Hepatocyte (in vitro differentiated cells): ENCODE measurements at regions not wholly inside any gene's neighbourhood (a gene's known extent, or its start where the extent isn't known, plus 50 kb on each side); places are given as distances from the start of the nearest gene placed in this dataset.

ENCODE experiments used
- DNase-seq: peaks from one replicate; pipeline ENCODE4 v3.0.0-alpha.2; 2016; ENCODE audit warnings: low spot score
- H2AFZ ChIP-seq: fragments of 200-600 bp; sonication (generic); 2 replicates; pipeline ENCODE4 v1.6.0; 2016; ENCODE audit warnings: antibody characterized with exemption, mild to moderate bottlenecking
- H3K27ac ChIP-seq: fragments of 200-600 bp; sonication (generic); 2 replicates; pipeline ENCODE4 v1.5.1; 2016; ENCODE audit warnings: mild to moderate bottlenecking
- H3K27me3 ChIP-seq: fragments of 200-600 bp; sonication (generic); 2 replicates; pipeline ENCODE4 v1.6.1; 2016
- H3K36me3 ChIP-seq: fragments of 200-600 bp; sonication (generic); replicated peaks from 2 replicates; pipeline ENCODE4 v1.5.1; 2016; ENCODE audit warnings: low read depth; ENCODE audit not compliant: insufficient read depth
- H3K4me1 ChIP-seq: fragments of 200-600 bp; sonication (generic); 2 replicates; pipeline ENCODE4 v1.5.1; 2016; ENCODE audit warnings: mild to moderate bottlenecking, moderate library complexity; ENCODE audit not compliant: insufficient read depth
- H3K4me2 ChIP-seq: fragments of 200-600 bp; sonication (generic); 2 replicates; pipeline ENCODE4 v1.6.0; 2016
- H3K4me3 ChIP-seq: fragments of 200-600 bp; sonication (generic); 2 replicates; pipeline ENCODE4 v1.5.1; 2016; ENCODE audit warnings: mild to moderate bottlenecking
- H3K79me2 ChIP-seq: fragments of 200-600 bp; sonication (generic); 2 replicates; pipeline ENCODE4 v1.6.0; 2017; ENCODE audit warnings: mild to moderate bottlenecking
- H3K9me2 ChIP-seq: fragments of 200-600 bp; sonication (generic); replicated peaks from 2 replicates; pipeline ENCODE4 v1.6.0; 2017; ENCODE audit warnings: mild to moderate bottlenecking; ENCODE audit not compliant: insufficient read depth
- H3K9me3 ChIP-seq: fragments of 200-600 bp; sonication (generic); 2 replicates; pipeline ENCODE4 v1.5.1; 2016; ENCODE audit warnings: low read depth, mild to moderate bottlenecking
- H4K20me1 ChIP-seq: fragments of 200-600 bp; sonication (generic); 2 replicates; pipeline ENCODE4 v1.6.0; 2016; ENCODE audit warnings: mild to moderate bottlenecking; ENCODE audit not compliant: insufficient read depth, poor library complexity, severe bottlenecking
- EZH2 ChIP-seq: fragments of 200-600 bp; sonication (generic); IDR thresholded peaks from 2 replicates; pipeline ENCODE4 v1.6.1; 2016; ENCODE audit warnings: antibody characterized with exemption, mild to moderate bottlenecking, borderline replicate concordance
- EZH2phosphoT487 ChIP-seq: fragments of 200-600 bp; sonication (generic); IDR thresholded peaks from one replicate; pipeline ENCODE4 v1.6.1; 2018; ENCODE audit warnings: antibody characterized with exemption, mild to moderate bottlenecking, low read depth, moderate library complexity; ENCODE audit not compliant: unreplicated experiment, severe bottlenecking
- WGBS: methylation state at CpG from one replicate; pipeline ENCODE4 v1.1.6; 2016; ENCODE audit warnings: low lambda C conversion rate; ENCODE audit errors: missing lambda C conversion rate; 5-methylcytosine and 5-hydroxymethylcytosine counted together
- TF ChIP-seq, protein P1 (sequence below): fragments of 200-600 bp; sonication (generic); IDR thresholded peaks from 2 replicates; pipeline ENCODE4 v1.5.1; 2016; ENCODE audit warnings: antibody characterized with exemption, mild to moderate bottlenecking; ENCODE audit not compliant: poor library complexity

DNA sequence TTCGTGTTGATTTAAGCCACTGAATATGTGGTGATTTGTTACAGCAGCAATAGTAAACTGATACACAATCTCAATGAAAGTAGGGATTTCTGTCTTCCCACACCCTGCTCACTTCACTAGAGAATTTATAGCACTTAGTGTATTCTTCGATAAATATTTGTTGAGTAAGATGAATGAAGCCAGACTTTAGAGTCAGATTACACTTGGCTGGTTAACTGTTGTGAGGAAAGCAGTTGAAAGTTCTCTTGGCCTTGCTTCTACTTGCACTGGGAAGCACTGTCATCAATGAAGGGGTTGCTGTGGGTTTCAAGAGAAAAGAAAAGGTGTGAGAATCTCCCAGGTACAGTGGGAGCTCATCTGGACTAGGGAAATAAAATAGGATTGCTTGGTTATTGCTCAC is 82.1 kb upstream of the IGFBP3 start:
- 72% methylated on average over 2 of the region's 2 CpGs for WGBS
- Histone ChIP-seq H3K4me3 (no peak overlapping the region), H3K27ac (no peak overlapping the region), H3K36me3 (no peaks in the 10 kb centered on the region), H2AFZ (no peak overlapping the region), H3K4me2 (no peak overlapping the region), H4K20me1 (no peaks in the 10 kb centered on the region), H3K27me3 (no peaks in the 10 kb centered on the region), H3K9me2 (no peaks in the 10 kb centered on the region), H3K4me1 (no peaks in the 10 kb centered on the region), H3K9me3 (no peaks in the 10 kb centered on the region), H3K79me2 (no peaks in the 10 kb centered on the region)
- TF ChIP-seq EZH2phosphoT487: no peak
- no peak for TF ChIP-seq EZH2
- TF ChIP-seq, protein P1, sequence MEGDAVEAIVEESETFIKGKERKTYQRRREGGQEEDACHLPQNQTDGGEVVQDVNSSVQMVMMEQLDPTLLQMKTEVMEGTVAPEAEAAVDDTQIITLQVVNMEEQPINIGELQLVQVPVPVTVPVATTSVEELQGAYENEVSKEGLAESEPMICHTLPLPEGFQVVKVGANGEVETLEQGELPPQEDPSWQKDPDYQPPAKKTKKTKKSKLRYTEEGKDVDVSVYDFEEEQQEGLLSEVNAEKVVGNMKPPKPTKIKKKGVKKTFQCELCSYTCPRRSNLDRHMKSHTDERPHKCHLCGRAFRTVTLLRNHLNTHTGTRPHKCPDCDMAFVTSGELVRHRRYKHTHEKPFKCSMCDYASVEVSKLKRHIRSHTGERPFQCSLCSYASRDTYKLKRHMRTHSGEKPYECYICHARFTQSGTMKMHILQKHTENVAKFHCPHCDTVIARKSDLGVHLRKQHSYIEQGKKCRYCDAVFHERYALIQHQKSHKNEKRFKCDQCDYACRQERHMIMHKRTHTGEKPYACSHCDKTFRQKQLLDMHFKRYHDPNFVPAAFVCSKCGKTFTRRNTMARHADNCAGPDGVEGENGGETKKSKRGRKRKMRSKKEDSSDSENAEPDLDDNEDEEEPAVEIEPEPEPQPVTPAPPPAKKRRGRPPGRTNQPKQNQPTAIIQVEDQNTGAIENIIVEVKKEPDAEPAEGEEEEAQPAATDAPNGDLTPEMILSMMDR: no peak
- no peak for DNase-seq

DNA sequence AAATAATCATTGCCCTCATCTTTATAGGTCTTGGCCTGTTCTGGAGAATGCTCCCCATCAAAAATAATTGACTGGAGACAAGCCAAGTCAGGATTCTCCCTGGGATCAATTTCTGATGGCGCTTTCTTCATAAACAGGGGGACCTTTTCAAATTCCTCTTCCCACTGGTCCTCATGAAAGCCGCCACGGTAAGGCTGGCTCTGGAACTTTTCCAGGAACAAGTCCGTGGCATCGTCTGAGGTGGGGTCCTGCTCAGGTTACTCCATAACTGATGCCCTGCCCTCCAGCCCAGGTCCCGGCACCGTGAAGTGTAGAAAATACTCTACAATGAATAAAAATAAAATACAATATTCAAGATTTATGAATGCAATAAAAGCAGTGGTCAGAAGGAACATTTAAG is 79.4 kb upstream of the IGFBP3 start:
- Histone ChIP-seq H3K9me3 (peaks cover 6% of the 10 kb centered on the region), H3K36me3 (no peaks in the 10 kb centered on the region), H3K4me2 (no peak overlapping the region), H3K27ac (no peak overlapping the region), H3K9me2 (no peaks in the 10 kb centered on the region), H3K27me3 (no peaks in the 10 kb centered on the region), H2AFZ (no peak overlapping the region), H3K79me2 (no peaks in the 10 kb centered on the region), H3K4me3 (no peak overlapping the region), H3K4me1 (no peaks in the 10 kb centered on the region), H4K20me1 (no peaks in the 10 kb centered on the region)
- no peak for TF ChIP-seq EZH2
- no peak for TF ChIP-seq EZH2phosphoT487
- TF ChIP-seq, protein P1: no peak
- DNase-seq: no peak
- WGBS: 87% methylated on average over 7 of the region's 7 CpGs

DNA sequence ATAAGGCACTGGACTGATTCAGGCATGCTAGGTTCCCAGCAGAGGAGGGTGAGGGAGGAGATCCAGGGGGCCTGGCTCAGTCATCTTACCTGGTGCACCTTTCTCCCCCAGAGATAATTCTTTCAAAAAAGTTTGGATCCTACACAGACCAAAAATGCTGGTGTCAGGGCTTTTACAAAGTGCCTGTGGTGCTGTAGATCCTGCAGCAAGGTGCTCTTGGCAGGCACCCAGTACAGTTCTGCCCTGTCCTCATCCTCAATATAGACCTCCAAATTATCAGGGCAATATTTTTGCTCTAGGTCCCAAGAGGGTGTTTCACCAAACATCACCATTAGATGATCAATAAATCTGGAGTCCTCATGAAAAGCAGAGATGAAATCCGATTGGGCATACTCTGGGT is 78.5 kb upstream of the IGFBP3 start:
- TF ChIP-seq, protein P1: no peak
- TF ChIP-seq EZH2: no peak
- no peak for TF ChIP-seq EZH2phosphoT487
- Histone ChIP-seq H3K27me3 (no peaks in the 10 kb centered on the region), H2AFZ (no peak overlapping the region), H4K20me1 (no peaks in the 10 kb centered on the region), H3K4me2 (no peak overlapping the region), H3K36me3 (no peaks in the 10 kb centered on the region), H3K9me3 (peaks cover 6% of the 10 kb centered on the region), H3K79me2 (no peaks in the 10 kb centered on the region), H3K27ac (no peak overlapping the region), H3K4me3 (no peak overlapping the region), H3K9me2 (no peaks in the 10 kb centered on the region), H3K4me1 (no peaks in the 10 kb centered on the region)
- DNase-seq: no peak
- WGBS: 95% methylated on average over 1 of the region's 1 CpG

DNA sequence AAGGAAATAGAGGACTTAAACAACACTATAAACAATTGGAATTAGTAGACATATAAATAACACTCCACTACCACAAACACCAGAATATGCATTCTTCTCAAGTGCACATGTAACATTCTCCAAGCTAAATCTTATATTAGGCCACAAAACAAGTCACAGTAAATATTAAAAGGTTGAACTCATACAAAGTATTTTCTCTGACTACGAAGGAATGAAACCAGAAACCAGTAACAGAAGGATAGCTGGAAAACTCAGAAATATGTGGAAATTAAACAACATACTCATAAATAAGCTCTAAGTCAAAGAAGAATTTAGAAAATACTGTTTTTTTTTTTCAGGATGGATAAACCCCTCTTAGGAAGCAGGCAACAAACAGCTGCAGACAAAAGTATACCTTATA is 77.4 kb upstream of the IGFBP3 start:
- no peak overlapping the region for H3K27ac ChIP-seq

More for the DNA sequence above, 77.4 kb upstream of the IGFBP3 start:
- TF ChIP-seq EZH2 (no peak), EZH2phosphoT487 (no peak)
- no peaks in the 10 kb centered on the region for H3K27me3 ChIP-seq
- H3K4me1 ChIP-seq: no peaks in the 10 kb centered on the region
- H3K4me3 ChIP-seq: no peak overlapping the region
- peaks cover 6% of the 10 kb centered on the region for H3K9me3 ChIP-seq
- H4K20me1 ChIP-seq: no peaks in the 10 kb centered on the region
- no peak for DNase-seq
- no peak overlapping the region for H2AFZ ChIP-seq
- H3K79me2 ChIP-seq: no peaks in the 10 kb centered on the region
- no peak overlapping the region for H3K4me2 ChIP-seq
- no peaks in the 10 kb centered on the region for H3K9me2 ChIP-seq
- H3K36me3 ChIP-seq: no peaks in the 10 kb centered on the region
- whole genome bisulfite sequencing: 74% methylated on average over 1 of the region's 1 CpG
